Stomach (tissue), 8 donors: ENCODE measurements at regions not wholly inside any gene's neighbourhood (a gene's known extent, or its start where the extent isn't known, plus 50 kb on each side); places are given as distances from the start of the nearest gene placed in this dataset.

Experiments
- DNase-seq, 2 donors: peaks; one replicate each; pipeline versions ENCODE4 v3.0.0 to v3.0.0-alpha.2; 2013 to 2019
- H3K27ac ChIP-seq, 5 donors: fragments of 200-600 bp in 4 of 5; sonication (generic) in 4 of 5; one replicate each; pipeline ENCODE4 v1.5.1; 2013 to 2019; ENCODE audit warnings: mild to moderate bottlenecking in 1 of 5, moderate library complexity in 1 of 5
- H3K27me3 ChIP-seq, 3 donors: fragments of 200-600 bp; sonication (generic); one replicate each; pipeline ENCODE4 v1.5.1; 2017 to 2019; ENCODE audit warnings: mixed run types in 1 of 3
- H3K36me3 ChIP-seq, 4 donors: fragments of 200-600 bp; sonication (generic); 1 replicate in 3 of 4; 2 replicates in 1 of 4; pipeline ENCODE4 v1.5.1; 2016 to 2019
- H3K4me1 ChIP-seq, 4 donors: fragments of 200-600 bp; sonication (generic); one replicate each; pipeline ENCODE4 v1.5.1; 2016 to 2019
- H3K4me3 ChIP-seq, 4 donors: fragments of 200-600 bp; sonication (generic) in 3 of 4; one replicate each; pipeline ENCODE4 v1.5.1; 2016 to 2019; ENCODE audit warnings: mild to moderate bottlenecking in 1 of 4
- H3K9me3 ChIP-seq, 4 donors: fragments of 200-600 bp; sonication (generic); one replicate each; pipeline ENCODE4 v1.5.1; 2016 to 2019
- CTCF ChIP-seq, 7 experiments: fragments of 450-650 bp in 4 of 7; fragments of 200-600 bp in 3 of 7; sonication (generic) in 3 of 7; IDR thresholded peaks; one replicate each; pipeline ENCODE4 v1.5.1; 2016 to 2019; ENCODE audit warnings: antibody characterized with exemption in 7 of 7, control low read depth in 2 of 7, mild to moderate bottlenecking in 1 of 7
- EP300 ChIP-seq: sonication (generic); formaldehyde crosslinking; IDR thresholded peaks from one replicate; pipeline ENCODE4 v1.6.1; 2017; ENCODE audit warnings: antibody characterized with exemption
- POLR2A ChIP-seq, 4 donors: fragments of 450-650 bp; IDR thresholded peaks; one replicate each; pipeline ENCODE4 v1.6.1; 2016; ENCODE audit warnings: antibody characterized with exemption in 4 of 4, control low read depth in 2 of 4, mild to moderate bottlenecking in 1 of 4, moderate library complexity in 1 of 4
- POLR2AphosphoS5 ChIP-seq, 3 donors: sonication (generic); formaldehyde crosslinking; IDR thresholded peaks; one replicate each; pipeline ENCODE4 v1.6.1; 2016; ENCODE audit warnings: antibody characterized with exemption in 3 of 3
- WGBS, 5 donors: extraction: QIAGEN DNeasy Blood & Tissue Kit in 3 of 5; methylation state at CpG; one replicate each; pipeline versions ENCODE4 v1.1.5 to v1.1.7; 2013 to 2018; 5-methylcytosine and 5-hydroxymethylcytosine counted together
- intact Hi-C: fragments of 100-400 bp; cut with DNase I; formaldehyde crosslinking; loops from one replicate; pipeline ENCODE4 v1.15.1; 2023; ENCODE audit warnings: low total_unique reads
- donor health status: healthy with polysubstance abuse.
- donor health status: Bipolar disorder and iron deficiency.
- donor health status: healthy.

- Histone ChIP-seq H3K9me3 (peaks cover 0 to 17% (median 10%) of the 10 kb centered on the region in 4 donors), H3K27ac (no peak overlapping the region), H3K4me1 (no peaks in the 10 kb centered on the region), H3K4me3 (no peak overlapping the region), H3K36me3 (no peaks in the 10 kb centered on the region), H3K27me3 (no peaks in the 10 kb centered on the region)
- DNase-seq, result no peak
- intact Hi-C loops, result no loop called here
- TF ChIP-seq POLR2A (IDR thresholded peaks at IDR 0.05) (no peak), CTCF (IDR thresholded peaks at IDR 0.05) (no peak), POLR2AphosphoS5 (IDR thresholded peaks at IDR 0.05) (no peak), EP300 (no peak)
- WGBS, 5 donors, result 61 to 74% (median 63%) methylated on average over 2 of the region's 2 CpGs
Observed at GRCh38 chr13:72061613-72062012, 194.6 kb upstream of the DACH1 start.

GRCh38 chr13:72050251-72050650 lies 183.2 kb upstream of the DACH1 start:
- DNase-seq, result no peak
- intact Hi-C loops, result no loop called here
- H3K36me3 ChIP-seq, result no peaks in the 10 kb centered on the region
- H3K4me1 ChIP-seq, result no peaks in the 10 kb centered on the region
- 41 to 52% (median 45%) methylated on average over 3 of the region's 3 CpGs for WGBS, 5 donors
- no peak overlapping the region for H3K4me3 ChIP-seq
- TF ChIP-seq EP300 (no peak), POLR2AphosphoS5 (IDR thresholded peaks at IDR 0.05) (no peak), POLR2A (IDR thresholded peaks at IDR 0.05) (no peak), CTCF (IDR thresholded peaks at IDR 0.05) (no peak)
- no peak overlapping the region for H3K27ac ChIP-seq
- H3K27me3 ChIP-seq, result no peaks in the 10 kb centered on the region
- peaks cover 0 to 3% (median 0%) of the 10 kb centered on the region in 4 donors for H3K9me3 ChIP-seq

GRCh38 chr13:72043366-72043765 lies 176.4 kb upstream of the DACH1 start:
- intact Hi-C loops, result no loop called here
- TF ChIP-seq EP300, result no peak
- no peak for TF ChIP-seq POLR2AphosphoS5 (IDR thresholded peaks at IDR 0.05)
- no peak for TF ChIP-seq POLR2A (IDR thresholded peaks at IDR 0.05)
- no peak for TF ChIP-seq CTCF (IDR thresholded peaks at IDR 0.05)
- Histone ChIP-seq H3K27me3 (no peaks in the 10 kb centered on the region), H3K27ac (no peak overlapping the region), H3K4me1 (no peaks in the 10 kb centered on the region), H3K4me3 (no peak overlapping the region), H3K36me3 (no peaks in the 10 kb centered on the region), H3K9me3 (peaks cover 0 to 13% (median 2%) of the 10 kb centered on the region in 4 donors)
- WGBS, 5 donors, result 72 to 87% (median 79%) methylated on average over 4 of the region's 4 CpGs
- DNase-seq, result no peak

GRCh38 chr13:72041165-72041564 lies 174.2 kb upstream of the DACH1 start:
- Histone ChIP-seq H3K4me3 (no peak overlapping the region), H3K9me3 (peaks cover 0 to 13% (median 2%) of the 10 kb centered on the region in 4 donors), H3K27ac (no peak overlapping the region), H3K4me1 (no peaks in the 10 kb centered on the region), H3K36me3 (no peaks in the 10 kb centered on the region), H3K27me3 (no peaks in the 10 kb centered on the region)
- intact Hi-C loops, result no loop called here
- WGBS, 5 donors, result 25 to 66% (median 51%) methylated on average over 2 of the region's 2 CpGs
- TF ChIP-seq POLR2AphosphoS5 (IDR thresholded peaks at IDR 0.05), result no peak
- no peak for TF ChIP-seq POLR2A (IDR thresholded peaks at IDR 0.05)
- no peak for TF ChIP-seq EP300
- no peak for TF ChIP-seq CTCF (IDR thresholded peaks at IDR 0.05)
- no peak for DNase-seq
